IPS-20b (cell line): ENCODE measurements at regions not wholly inside any gene's neighbourhood (a gene's known extent, or its start where the extent isn't known, plus 50 kb on each side); places are given as distances from the start of the nearest gene placed in this dataset.

Source experiments
- H3K27ac ChIP-seq: one replicate; pipeline ENCODE4 v1.5.1; 2013; ENCODE audit warnings: low read length
- H3K27me3 ChIP-seq: 2 replicates; pipeline ENCODE4 v1.6.1; 2013; ENCODE audit warnings: mild to moderate bottlenecking, low read length, inconsistent platforms; ENCODE audit not compliant: insufficient read depth
- H3K36me3 ChIP-seq: 2 replicates; pipeline ENCODE4 v1.6.1; 2013; ENCODE audit warnings: low read depth, mild to moderate bottlenecking, inconsistent platforms, low read length, moderate library complexity; ENCODE audit not compliant: insufficient read depth
- H3K4me1 ChIP-seq: 2 replicates; pipeline ENCODE4 v1.6.1; 2013; ENCODE audit warnings: mild to moderate bottlenecking, control low read depth, inconsistent platforms, low read length, moderate library complexity; ENCODE audit not compliant: insufficient read depth
- H3K4me3 ChIP-seq: 2 replicates; pipeline ENCODE4 v1.5.1; 2013; ENCODE audit warnings: mild to moderate bottlenecking, low read length, inconsistent platforms
- H3K9ac ChIP-seq: 2 replicates; pipeline ENCODE4 v1.6.1; 2013; ENCODE audit warnings: low read depth, mild to moderate bottlenecking, inconsistent platforms, low read length, moderate library complexity
- H3K9me3 ChIP-seq: 2 replicates; pipeline ENCODE4 v1.6.1; 2013; ENCODE audit warnings: mild to moderate bottlenecking, low read depth, low read length, inconsistent platforms; ENCODE audit not compliant: insufficient read depth

DNA sequence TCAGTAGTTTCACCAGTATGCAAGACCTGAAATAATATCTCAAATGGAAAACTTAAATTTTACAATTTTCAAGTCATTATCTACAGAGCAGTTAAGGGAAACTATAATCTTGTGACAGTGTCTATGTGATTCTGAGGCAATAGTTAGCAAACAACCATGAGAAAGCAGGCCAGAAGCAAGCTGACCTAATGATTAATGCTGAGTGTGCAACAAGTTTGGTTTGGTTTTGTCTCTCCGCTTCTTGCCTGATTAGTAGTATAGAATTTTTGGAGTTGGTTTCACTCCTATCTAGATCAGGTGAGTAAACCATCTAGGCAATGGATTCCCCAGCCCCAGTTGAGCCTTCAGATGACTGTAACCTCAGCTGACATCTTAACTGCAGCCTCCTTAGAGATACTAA lies 212.9 kb upstream of the NAV3 start:
- Histone ChIP-seq H3K27ac (no peak overlapping the region), H3K9ac (no peak overlapping the region), H3K36me3 (no peaks in the 10 kb centered on the region), H3K27me3 (no peaks in the 10 kb centered on the region), H3K4me3 (no peak overlapping the region), H3K4me1 (peaks cover 5% of the 10 kb centered on the region; the same call in 1 of the 2 replicates), H3K9me3 (no peaks in the 10 kb centered on the region; the same call in 1 of the 2 replicates)

DNA sequence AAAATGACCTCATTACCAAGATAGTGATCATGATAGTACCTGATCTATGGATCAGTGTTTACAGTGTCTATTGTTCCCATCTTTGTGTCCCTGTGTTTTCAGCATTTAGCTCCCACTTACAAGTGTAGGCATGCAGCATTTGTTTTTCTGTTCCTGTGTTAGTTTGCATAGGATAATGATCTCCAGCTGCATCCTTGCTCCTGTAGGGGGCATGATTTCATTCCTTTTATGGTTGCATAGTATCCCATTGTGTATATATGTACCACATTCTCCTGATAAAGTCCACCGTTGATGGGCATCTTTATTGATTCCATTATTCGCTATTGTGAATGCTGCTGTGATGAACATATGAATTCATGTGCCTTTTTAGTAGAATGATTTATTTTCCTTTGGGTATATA lies 215.4 kb upstream of the NAV3 start:
- Histone ChIP-seq H3K4me3 (no peak overlapping the region), H3K4me1 (peaks cover 5% of the 10 kb centered on the region; the same call in 1 of the 2 replicates), H3K27ac (no peak overlapping the region), H3K9me3 (no peaks in the 10 kb centered on the region; the same call in 1 of the 2 replicates), H3K9ac (no peak overlapping the region), H3K36me3 (no peaks in the 10 kb centered on the region), H3K27me3 (no peaks in the 10 kb centered on the region)

DNA sequence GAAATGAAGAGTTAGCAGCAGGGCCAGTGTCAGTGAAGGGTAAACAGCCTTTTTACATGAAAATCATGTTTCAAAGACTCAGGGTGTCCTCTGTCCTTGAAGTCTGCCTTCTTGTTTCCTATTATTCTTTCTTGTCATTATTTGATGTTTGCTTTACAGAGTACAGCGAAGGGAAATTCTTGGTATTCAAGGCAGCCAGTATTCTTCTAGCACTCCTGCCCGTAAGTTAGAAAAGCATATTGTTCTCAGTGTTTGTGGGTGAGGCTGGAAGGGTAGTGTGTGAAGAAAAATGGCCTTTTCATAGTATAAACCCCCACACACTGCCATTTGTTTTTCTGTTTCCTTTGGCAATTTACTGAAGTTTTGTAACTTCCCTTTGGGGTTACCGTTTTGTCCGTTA lies 217.3 kb upstream of the NAV3 start:
- H3K9me3 ChIP-seq: no peaks in the 10 kb centered on the region; the same call in 1 of the 2 replicates
- H3K9ac ChIP-seq: no peak overlapping the region
- H3K36me3 ChIP-seq: no peaks in the 10 kb centered on the region

DNA sequence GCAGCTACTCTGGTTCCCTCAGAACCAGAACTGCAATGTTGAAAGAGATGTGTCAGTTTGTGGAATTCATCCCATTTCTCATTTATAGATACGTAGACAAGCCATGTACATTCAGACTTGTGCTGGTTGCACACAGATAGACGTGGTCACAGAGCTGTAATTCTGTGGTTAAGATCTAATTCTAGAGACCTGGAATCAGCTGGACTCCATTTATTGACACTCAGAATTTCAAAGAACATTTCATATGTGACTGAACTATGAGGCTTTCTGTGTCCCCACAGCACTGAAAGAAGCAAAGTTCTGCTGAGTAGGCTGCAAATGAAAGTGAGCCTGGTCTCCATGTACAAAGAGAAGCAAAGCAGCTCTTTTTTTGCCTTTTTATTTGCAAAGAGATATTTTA lies 220.2 kb upstream of the NAV3 start:
- Histone ChIP-seq H3K36me3 (no peaks in the 10 kb centered on the region), H3K4me1 (peaks cover 5% of the 10 kb centered on the region; the same call in 1 of the 2 replicates), H3K4me3 (no peak overlapping the region), H3K9me3 (no peaks in the 10 kb centered on the region), H3K9ac (no peak overlapping the region), H3K27ac (no peak overlapping the region), H3K27me3 (no peaks in the 10 kb centered on the region)

More for the DNA sequence above, 217.3 kb upstream of the NAV3 start:
- no peak overlapping the region for H3K27ac ChIP-seq
- peaks cover 5% of the 10 kb centered on the region; the same call in 1 of the 2 replicates for H3K4me1 ChIP-seq
- H3K4me3 ChIP-seq: no peak overlapping the region
- H3K27me3 ChIP-seq: no peaks in the 10 kb centered on the region

DNA sequence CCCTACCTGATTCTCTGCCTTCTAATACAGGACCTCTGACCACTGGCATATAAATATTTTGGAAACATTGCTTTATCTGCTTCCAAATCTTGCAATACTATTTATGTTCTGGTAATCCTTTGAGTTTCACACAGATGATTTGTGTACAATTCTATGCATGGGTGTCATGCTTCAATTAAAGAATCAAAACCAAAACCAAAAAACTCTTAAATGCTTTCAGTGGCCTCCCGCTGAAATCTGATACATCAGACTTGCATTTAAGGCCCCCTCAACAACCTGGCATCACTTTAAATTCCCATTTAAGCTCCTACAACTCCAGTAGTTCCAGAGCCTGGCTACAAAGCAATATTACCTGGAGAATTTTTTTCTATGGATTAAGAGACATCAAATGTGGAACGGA lies 221.7 kb upstream of the NAV3 start:
- H3K4me3 ChIP-seq: no peak overlapping the region
- H3K9me3 ChIP-seq: no peaks in the 10 kb centered on the region
- H3K27me3 ChIP-seq: no peaks in the 10 kb centered on the region
- no peak overlapping the region for H3K9ac ChIP-seq
- H3K4me1 ChIP-seq: peaks cover 5% of the 10 kb centered on the region; the same call in 1 of the 2 replicates
- no peak overlapping the region for H3K27ac ChIP-seq
- H3K36me3 ChIP-seq: no peaks in the 10 kb centered on the region

DNA sequence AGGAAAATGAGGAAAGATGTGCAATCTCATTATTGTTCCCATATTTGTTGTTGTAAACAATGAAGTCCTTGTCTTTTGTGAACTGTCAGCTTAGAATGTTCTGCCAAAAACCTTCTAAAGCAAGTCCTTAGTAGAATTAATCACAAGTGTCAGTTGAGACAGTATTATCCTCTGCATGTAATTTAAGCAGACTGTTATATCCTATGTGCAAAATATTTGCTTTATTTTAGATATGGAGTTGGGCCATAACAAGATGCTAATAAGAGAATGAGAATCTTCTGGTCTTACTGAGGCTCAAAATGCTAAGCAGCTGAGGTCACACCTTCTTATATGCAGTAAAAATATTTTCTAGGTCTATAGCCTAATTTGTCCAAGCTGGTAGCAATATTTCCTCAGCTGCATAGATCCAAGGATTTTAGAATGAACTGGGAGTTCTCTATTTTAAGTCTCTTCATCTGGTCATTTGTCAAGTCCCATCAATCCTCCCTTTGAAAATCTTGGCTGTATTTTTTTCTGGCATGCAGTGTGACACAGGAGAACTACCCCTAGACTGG lies 222.3 kb upstream of the NAV3 start:
- Histone ChIP-seq H3K9me3 (no peaks in the 10 kb centered on the region), H3K4me3 (no peak overlapping the region), H3K36me3 (no peaks in the 10 kb centered on the region), H3K27me3 (no peaks in the 10 kb centered on the region), H3K27ac (no peak overlapping the region), H3K9ac (no peak overlapping the region), H3K4me1 (peaks cover 3% of the 10 kb centered on the region; the same call in 1 of the 2 replicates)

DNA sequence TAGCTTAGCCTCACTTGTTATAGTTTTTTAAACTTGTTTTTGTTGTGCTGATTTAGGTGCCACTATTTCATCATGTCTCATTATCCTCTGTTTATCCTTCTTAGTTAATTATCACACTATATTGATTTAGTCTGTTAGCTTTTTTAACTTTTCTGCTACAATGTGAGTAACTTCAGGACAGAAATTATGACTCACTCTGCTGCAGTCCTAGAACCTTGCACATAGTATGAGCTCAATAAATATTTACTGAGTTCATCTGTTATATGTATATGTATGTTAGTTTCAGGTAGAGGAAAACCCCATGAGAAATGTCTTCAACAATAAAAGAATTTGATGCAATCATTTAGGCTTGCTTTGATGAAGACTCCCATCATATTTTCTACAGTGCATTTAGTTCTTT lies 224.3 kb upstream of the NAV3 start:
- H3K27me3 ChIP-seq: no peaks in the 10 kb centered on the region
- H3K9ac ChIP-seq: no peak overlapping the region
- H3K9me3 ChIP-seq: no peaks in the 10 kb centered on the region
- H3K4me1 ChIP-seq: no peaks in the 10 kb centered on the region
- no peak overlapping the region for H3K4me3 ChIP-seq
- H3K36me3 ChIP-seq: no peaks in the 10 kb centered on the region
- H3K27ac ChIP-seq: no peak overlapping the region

DNA sequence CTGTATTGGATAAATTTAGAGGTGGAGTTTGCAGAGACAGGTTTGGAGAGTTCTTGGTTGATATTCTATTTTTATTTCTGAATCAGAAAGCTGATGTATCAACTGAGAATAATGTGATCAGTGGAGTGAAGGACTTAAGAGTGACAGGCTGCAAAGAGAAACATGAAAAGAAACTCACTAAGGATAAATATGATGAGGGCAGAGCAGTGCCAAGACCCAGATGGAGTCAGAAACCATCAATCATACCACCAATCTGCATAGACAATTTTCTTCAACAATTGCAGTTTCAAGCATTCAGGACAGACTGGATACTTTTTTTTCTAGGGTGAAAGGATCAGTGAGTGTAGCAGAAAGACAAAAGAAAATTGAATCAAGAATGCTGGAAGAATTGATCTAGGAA lies 226.7 kb upstream of the NAV3 start:
- Histone ChIP-seq H3K27ac (no peak overlapping the region), H3K27me3 (no peaks in the 10 kb centered on the region), H3K9ac (no peak overlapping the region), H3K4me3 (no peak overlapping the region), H3K36me3 (no peaks in the 10 kb centered on the region), H3K4me1 (no peaks in the 10 kb centered on the region), H3K9me3 (no peaks in the 10 kb centered on the region)

DNA sequence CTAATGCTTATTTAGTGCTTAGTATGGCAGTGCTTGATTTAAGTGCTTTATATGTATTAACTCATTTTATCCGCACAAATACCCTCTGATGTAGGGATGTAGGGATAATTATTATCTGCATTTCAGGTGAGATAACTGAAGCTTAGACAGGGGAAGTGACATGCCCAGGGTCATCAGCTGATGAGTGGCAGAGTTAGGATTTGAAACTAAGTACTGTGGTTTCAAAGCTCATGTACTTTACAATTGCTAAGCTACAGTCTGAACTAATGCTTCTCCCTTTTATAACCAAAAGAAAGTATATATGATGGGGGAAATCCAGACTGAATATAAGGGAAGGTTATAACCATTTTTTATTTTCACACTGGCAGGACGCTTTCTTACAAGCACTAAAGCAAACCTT lies 229.6 kb upstream of the NAV3 start:
- Histone ChIP-seq H3K27me3 (no peaks in the 10 kb centered on the region), H3K9me3 (no peaks in the 10 kb centered on the region)

DNA sequence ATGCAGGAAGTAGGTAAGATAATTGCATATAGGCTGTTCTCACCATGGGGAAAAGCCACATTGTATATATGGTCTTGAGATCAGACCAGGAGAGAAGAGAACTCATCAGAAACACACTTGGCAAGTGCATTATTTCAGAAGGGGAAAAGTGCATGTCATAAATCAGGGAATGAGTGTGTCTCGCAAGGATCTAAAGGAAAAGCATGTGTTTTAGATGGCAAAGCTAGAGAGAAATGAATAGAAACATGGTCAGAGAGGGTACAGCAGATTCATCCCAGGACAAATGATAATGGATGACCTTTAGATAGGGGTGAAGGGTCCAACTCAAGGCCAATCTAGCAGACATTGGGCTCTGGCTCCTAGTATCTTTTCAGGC lies 230.2 kb upstream of the NAV3 start:
- no peak overlapping the region for H3K4me3 ChIP-seq
- H3K27me3 ChIP-seq: no peaks in the 10 kb centered on the region
- H3K27ac ChIP-seq: no peak overlapping the region
- no peaks in the 10 kb centered on the region for H3K4me1 ChIP-seq
- no peaks in the 10 kb centered on the region for H3K9me3 ChIP-seq
- no peak overlapping the region for H3K9ac ChIP-seq
- H3K36me3 ChIP-seq: no peaks in the 10 kb centered on the region

More for the DNA sequence above, 229.6 kb upstream of the NAV3 start:
- Histone ChIP-seq H3K27ac (no peak overlapping the region), H3K4me3 (no peak overlapping the region), H3K36me3 (no peaks in the 10 kb centered on the region), H3K9ac (no peak overlapping the region), H3K4me1 (no peaks in the 10 kb centered on the region)

DNA sequence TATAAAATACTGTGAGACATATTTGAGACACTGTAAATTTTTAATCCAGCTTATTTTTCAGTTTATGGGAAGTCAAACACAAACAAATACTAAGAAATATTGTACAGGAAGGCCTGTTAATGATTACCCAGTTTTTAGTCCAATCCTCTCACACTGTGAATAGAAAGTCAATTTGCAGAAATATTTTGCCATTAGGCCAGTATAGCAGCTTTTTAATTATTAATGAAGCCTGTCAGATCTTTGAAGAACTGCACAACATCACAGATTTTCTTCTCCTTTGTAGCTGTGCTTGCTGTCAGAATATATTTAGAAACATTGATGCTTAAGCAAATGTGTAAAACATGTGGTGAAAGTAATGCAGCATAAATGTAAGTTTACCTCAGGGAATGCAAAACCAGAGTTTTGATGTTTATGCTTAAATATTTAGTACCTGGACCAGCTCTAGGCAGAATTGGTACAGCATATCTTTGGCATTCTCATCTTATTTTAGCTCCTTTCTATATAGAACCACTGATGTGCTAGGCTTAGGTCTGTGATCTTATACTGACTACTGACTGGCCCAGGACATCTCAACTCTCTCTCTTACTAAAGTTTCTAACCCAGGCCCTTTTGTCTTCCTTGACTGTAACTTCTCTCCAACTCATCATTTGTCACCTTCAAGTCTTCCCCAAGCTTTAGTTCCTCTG lies 230.8 kb upstream of the NAV3 start:
- Histone ChIP-seq H3K36me3 (no peaks in the 10 kb centered on the region), H3K9ac (no peak overlapping the region), H3K4me3 (no peak overlapping the region), H3K27ac (no peak overlapping the region), H3K9me3 (no peaks in the 10 kb centered on the region), H3K27me3 (no peaks in the 10 kb centered on the region), H3K4me1 (no peaks in the 10 kb centered on the region)

DNA sequence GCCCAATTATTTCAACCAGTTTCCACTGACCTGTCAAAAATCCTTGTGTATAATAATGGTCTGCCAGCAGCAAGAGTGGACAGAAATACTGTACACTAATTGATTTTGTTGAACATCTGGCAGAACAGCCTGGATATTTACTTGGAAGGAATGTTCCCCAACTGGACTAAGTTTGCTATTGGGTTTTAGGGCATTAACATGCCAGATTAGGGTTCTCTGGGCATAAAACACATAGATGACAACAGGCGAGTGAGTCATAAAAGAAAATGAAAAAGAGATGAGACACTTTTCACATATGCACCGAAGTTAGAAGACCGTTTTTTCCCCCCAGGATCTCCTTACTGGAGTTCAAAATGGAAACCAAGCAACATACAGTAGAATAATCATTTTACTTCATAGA lies 236.3 kb upstream of the NAV3 start:
- H3K4me1 ChIP-seq: no peaks in the 10 kb centered on the region
- no peaks in the 10 kb centered on the region for H3K9me3 ChIP-seq
- no peaks in the 10 kb centered on the region for H3K36me3 ChIP-seq
- no peak overlapping the region for H3K27ac ChIP-seq
- H3K27me3 ChIP-seq: no peaks in the 10 kb centered on the region
- no peak overlapping the region for H3K9ac ChIP-seq
- H3K4me3 ChIP-seq: no peak overlapping the region
